A549 (cell line): ENCODE measurements at regions not wholly inside any gene's neighbourhood (a gene's known extent, or its start where the extent isn't known, plus 50 kb on each side); places are given as distances from the start of the nearest gene placed in this dataset.
A peak's percentile ranks its signal among the peaks of the same experiment; 100 is the strongest.

ENCODE experiments used
- ATAC-seq, 2 experiments: fragments of 200-7000 bp in 1 of 2; fragments of >200 bp in 1 of 2; cut with Nextera tagmentation in 1 of 2; cut with Tn5 transposase in 1 of 2; 3 replicates each; pipeline versions ENCODE4 v1.8.0 to v1.9.1; 2018 to 2020; ENCODE audit warnings: mild to moderate bottlenecking in 1 of 2, moderate library complexity in 1 of 2
- CTCF ChIA-PET: fragments of 300-600 bp; sonication (Branson Sonifier 250); formaldehyde crosslinking; extraction: SDS; loops from one replicate; lab custom pipeline; 2021; ENCODE audit warnings: antibody characterized with exemption, inconsistent platforms; lab: Yijun Ruan, JAX
- POLR2A ChIA-PET: fragments of 350-600 bp; formaldehyde crosslinking; extraction: SDS; loops from one replicate; lab custom pipeline; 2021; ENCODE audit warnings: antibody characterized with exemption, inconsistent platforms; lab: Yijun Ruan, JAX
- DNase-seq, 2 experiments: peaks; one replicate each; pipeline versions ENCODE4 v3.0.0 to v3.0.0-alpha.2; 2011 to 2016; ENCODE audit warnings: low read depth in 1 of 2, low spot score in 1 of 2
- FAIRE-seq: peaks from 2 replicates; lab custom pipeline; 2011; peaks lifted over from hg19 to GRCh38; lab: Jason Lieb, UNC
- H3K27ac ChIP-seq, 2 experiments: fragments of >200 bp; sonication (Bioruptor Twin); formaldehyde crosslinking; 3 replicates each; pipeline ENCODE4 v1.5.1; 2016 to 2017
- H3K4me1 ChIP-seq: fragments of >200 bp; sonication (Bioruptor Twin); formaldehyde crosslinking; 3 replicates; pipeline ENCODE4 v1.6.1; 2016
- H3K4me2 ChIP-seq: fragments of >200 bp; sonication (Bioruptor Twin); formaldehyde crosslinking; 3 replicates; pipeline ENCODE4 v1.6.1; 2016
- H3K4me3 ChIP-seq: fragments of >200 bp; sonication (Bioruptor Twin); formaldehyde crosslinking; 3 replicates; pipeline ENCODE4 v1.5.1; 2016
- H3K9me3 ChIP-seq: fragments of >200 bp; sonication (Bioruptor Twin); formaldehyde crosslinking; 3 replicates; pipeline ENCODE4 v1.6.1; 2016
- CHD2 ChIP-seq: fragments of 150-350 bp; IDR thresholded peaks from 2 replicates; pipeline ENCODE4 v1.6.1; 2014; ENCODE audit warnings: low read length; ENCODE audit not compliant: partially characterized antibody
- CHD4 ChIP-seq: fragments of 200-600 bp; sonication (generic); IDR thresholded peaks from 2 replicates; pipeline ENCODE4 v1.6.1; 2016; ENCODE audit warnings: antibody characterized with exemption, mild to moderate bottlenecking, borderline replicate concordance
- HOXA7 ChIP-seq: fragments of 250-450 bp; sonication (Bioruptor Pico); IDR thresholded peaks from 2 replicates; pipeline ENCODE4 v1.5.0; 2020; ENCODE audit warnings: mild to moderate bottlenecking, moderate library complexity
- KDM5A ChIP-seq: fragments of 200-600 bp; sonication (generic); IDR thresholded peaks from 2 replicates; pipeline ENCODE4 v1.6.1; 2016; ENCODE audit warnings: antibody characterized with exemption, mild to moderate bottlenecking
- MAZ ChIP-seq: fragments of 150-350 bp; IDR thresholded peaks from 2 replicates; pipeline ENCODE4 v1.6.1; 2014; ENCODE audit warnings: antibody characterized with exemption, low read depth, low read length, borderline replicate concordance
- MYC ChIP-seq: IDR thresholded peaks from 2 replicates; pipeline ENCODE4 v1.6.1; 2012; ENCODE audit warnings: mild to moderate bottlenecking, inconsistent platforms, low read length, improper control_type of control experiment, borderline replicate concordance
- NFE2L2 ChIP-seq: fragments of 150-350 bp; conservative IDR thresholded peaks from 2 replicates; pipeline ENCODE4 v1.6.1; 2014; ENCODE audit warnings: low read length
- RAD21 ChIP-seq, 2 experiments: fragments of >200 bp in 1 of 2; sonication (Bioruptor Twin) in 1 of 2; formaldehyde crosslinking in 1 of 2; IDR thresholded peaks in 1 of 2; conservative IDR thresholded peaks in 1 of 2; 2 replicates in 1 of 2; 3 replicates in 1 of 2; pipeline ENCODE4 v1.6.1; 2012 to 2018; ENCODE audit warnings: inconsistent platforms in 1 of 2
- RFX5 ChIP-seq: fragments of 450-650 bp; IDR thresholded peaks from 2 replicates; pipeline ENCODE4 v1.7.1; 2014; ENCODE audit warnings: antibody characterized with exemption, mild to moderate bottlenecking, moderate library complexity
- SMC3 ChIP-seq: fragments of >200 bp; sonication (Bioruptor Twin); formaldehyde crosslinking; IDR thresholded peaks from 3 replicates; pipeline ENCODE4 v1.6.1; 2018; ENCODE audit warnings: inconsistent platforms
- SREBF2 ChIP-seq: fragments of 450-650 bp; IDR thresholded peaks from 2 replicates; pipeline ENCODE4 v1.6.1; 2014; ENCODE audit warnings: mild to moderate bottlenecking, moderate library complexity
- WGBS: methylation state at CpG from one replicate; pipeline ENCODE4 v1.1.6; 2017; ENCODE audit errors: missing lambda C conversion rate; 5-methylcytosine and 5-hydroxymethylcytosine counted together
- TF ChIP-seq, protein P1 (sequence below): fragments of 250-450 bp; sonication (Bioruptor Pico); IDR thresholded peaks from 2 replicates; pipeline ENCODE4 v1.5.0; 2021; ENCODE audit warnings: mild to moderate bottlenecking, moderate library complexity, borderline replicate concordance
- TF ChIP-seq, protein P2 (sequence below): IDR thresholded peaks from 2 replicates; pipeline ENCODE4 v1.6.1; 2012; ENCODE audit warnings: low read depth, borderline replicate concordance
- TF ChIP-seq, protein P3 (sequence below): fragments of >200 bp; sonication (Bioruptor Twin); formaldehyde crosslinking; IDR thresholded peaks from 3 replicates; pipeline ENCODE4 v1.5.1; 2016
- TF ChIP-seq, protein P4 (sequence below): IDR thresholded peaks from 2 replicates; pipeline ENCODE4 v1.6.1; 2012
- TF ChIP-seq, protein P5 (sequence below): fragments of 150-350 bp; IDR thresholded peaks from 2 replicates; pipeline ENCODE4 v1.6.1; 2014; ENCODE audit warnings: low read depth, mild to moderate bottlenecking, low read length
- TF ChIP-seq, protein P6 (sequence below): fragments of >200 bp; sonication (Bioruptor Twin); formaldehyde crosslinking; IDR thresholded peaks from 2 replicates; pipeline ENCODE4 v1.6.1; 2016

DNA sequence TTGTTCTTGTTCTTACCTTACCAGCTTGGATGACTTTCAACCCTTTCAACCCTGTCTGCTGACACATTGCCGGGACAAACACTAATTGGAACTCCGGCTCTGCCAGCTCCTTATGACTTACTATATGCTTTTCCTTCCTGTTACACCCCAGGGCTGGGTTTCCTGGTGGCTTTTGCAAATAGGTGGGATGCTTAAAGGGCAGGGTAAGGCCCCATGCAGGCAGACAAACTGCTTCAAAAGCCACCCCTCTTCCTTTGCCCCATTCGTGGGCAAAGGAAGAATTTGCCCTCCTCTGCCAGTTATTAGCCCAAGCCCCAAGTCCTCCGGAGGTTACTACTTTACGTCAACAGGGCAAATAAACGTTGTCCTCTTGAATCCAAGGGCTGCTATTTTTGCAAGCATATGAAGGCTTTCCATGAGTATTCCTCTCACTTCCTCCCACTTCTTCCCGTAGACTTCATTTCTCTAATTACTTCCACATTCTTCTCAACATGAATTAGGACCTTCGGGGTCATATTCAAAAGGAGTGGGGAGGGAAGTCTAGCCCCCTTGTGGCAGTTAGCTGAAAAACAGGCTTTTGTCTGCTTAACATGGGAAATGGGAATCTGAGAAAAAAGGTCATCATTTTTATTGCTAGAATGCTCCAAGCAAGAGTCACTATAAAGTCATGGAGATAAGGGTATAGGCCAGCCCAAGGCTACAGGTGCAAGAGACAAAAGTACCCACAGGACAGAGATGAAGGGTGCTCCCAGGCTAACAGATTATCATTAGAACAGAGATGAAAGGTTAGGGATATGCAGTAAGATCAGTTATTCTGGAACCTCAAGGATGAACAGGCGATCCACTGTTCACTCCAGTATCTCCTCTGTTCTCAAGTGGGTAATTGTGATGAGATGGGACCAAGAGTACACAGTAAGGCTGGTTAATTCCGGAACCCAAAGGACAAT is 56.3 kb upstream of the FSTL1 start:
- ATAC-seq (peak; percentile 54 to 83; a peak in 4 of 6 replicates), DNase-seq (peak; percentile 40 to 46), FAIRE-seq (no peak)
- Histone ChIP-seq H3K4me2 (no peak overlapping the region), H3K4me3 (no peak overlapping the region), H3K4me1 (no peaks in the 10 kb centered on the region), H3K27ac (no peak overlapping the region), H3K9me3 (no peaks in the 10 kb centered on the region)
- WGBS, result 43% methylated on average over 10 of the region's 10 CpGs
- CTCF ChIA-PET, result interaction anchor here (0.6 to 7.4 kb wide), 9 partner anchors 10 to 89 kb away, joined by 3 to 64 read pairs (median 3); no protein-coding TSS in a partner anchor
- POLR2A ChIA-PET, result no interaction called here
- peak; percentile 64; the same call in 2 of the 3 replicates for TF ChIP-seq SMC3
- peak; percentile 51 to 56 for TF ChIP-seq RAD21 (conservative IDR thresholded peaks at IDR 0.05 in 1 of 2, IDR thresholded peaks at IDR 0.05 in 1 of 2)
- TF ChIP-seq, protein P1, sequence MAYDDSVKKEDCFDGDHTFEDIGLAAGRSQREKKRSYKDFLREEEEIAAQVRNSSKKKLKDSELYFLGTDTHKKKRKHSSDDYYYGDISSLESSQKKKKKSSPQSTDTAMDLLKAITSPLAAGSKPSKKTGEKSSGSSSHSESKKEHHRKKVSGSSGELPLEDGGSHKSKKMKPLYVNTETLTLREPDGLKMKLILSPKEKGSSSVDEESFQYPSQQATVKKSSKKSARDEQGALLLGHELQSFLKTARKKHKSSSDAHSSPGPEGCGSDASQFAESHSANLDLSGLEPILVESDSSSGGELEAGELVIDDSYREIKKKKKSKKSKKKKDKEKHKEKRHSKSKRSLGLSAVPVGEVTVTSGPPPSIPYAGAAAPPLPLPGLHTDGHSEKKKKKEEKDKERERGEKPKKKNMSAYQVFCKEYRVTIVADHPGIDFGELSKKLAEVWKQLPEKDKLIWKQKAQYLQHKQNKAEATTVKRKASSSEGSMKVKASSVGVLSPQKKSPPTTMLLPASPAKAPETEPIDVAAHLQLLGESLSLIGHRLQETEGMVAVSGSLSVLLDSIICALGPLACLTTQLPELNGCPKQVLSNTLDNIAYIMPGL (CRISPR knock-in tag), result no peak
- TF ChIP-seq NFE2L2, result no peak
- TF ChIP-seq MYC, result no peak
- TF ChIP-seq, protein P2, sequence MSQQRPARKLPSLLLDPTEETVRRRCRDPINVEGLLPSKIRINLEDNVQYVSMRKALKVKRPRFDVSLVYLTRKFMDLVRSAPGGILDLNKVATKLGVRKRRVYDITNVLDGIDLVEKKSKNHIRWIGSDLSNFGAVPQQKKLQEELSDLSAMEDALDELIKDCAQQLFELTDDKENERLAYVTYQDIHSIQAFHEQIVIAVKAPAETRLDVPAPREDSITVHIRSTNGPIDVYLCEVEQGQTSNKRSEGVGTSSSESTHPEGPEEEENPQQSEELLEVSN, result no peak
- TF ChIP-seq CHD4, result no peak
- no peak for TF ChIP-seq RFX5
- TF ChIP-seq, protein P3, sequence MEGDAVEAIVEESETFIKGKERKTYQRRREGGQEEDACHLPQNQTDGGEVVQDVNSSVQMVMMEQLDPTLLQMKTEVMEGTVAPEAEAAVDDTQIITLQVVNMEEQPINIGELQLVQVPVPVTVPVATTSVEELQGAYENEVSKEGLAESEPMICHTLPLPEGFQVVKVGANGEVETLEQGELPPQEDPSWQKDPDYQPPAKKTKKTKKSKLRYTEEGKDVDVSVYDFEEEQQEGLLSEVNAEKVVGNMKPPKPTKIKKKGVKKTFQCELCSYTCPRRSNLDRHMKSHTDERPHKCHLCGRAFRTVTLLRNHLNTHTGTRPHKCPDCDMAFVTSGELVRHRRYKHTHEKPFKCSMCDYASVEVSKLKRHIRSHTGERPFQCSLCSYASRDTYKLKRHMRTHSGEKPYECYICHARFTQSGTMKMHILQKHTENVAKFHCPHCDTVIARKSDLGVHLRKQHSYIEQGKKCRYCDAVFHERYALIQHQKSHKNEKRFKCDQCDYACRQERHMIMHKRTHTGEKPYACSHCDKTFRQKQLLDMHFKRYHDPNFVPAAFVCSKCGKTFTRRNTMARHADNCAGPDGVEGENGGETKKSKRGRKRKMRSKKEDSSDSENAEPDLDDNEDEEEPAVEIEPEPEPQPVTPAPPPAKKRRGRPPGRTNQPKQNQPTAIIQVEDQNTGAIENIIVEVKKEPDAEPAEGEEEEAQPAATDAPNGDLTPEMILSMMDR, result peak; percentile 61
- TF ChIP-seq, protein P4, sequence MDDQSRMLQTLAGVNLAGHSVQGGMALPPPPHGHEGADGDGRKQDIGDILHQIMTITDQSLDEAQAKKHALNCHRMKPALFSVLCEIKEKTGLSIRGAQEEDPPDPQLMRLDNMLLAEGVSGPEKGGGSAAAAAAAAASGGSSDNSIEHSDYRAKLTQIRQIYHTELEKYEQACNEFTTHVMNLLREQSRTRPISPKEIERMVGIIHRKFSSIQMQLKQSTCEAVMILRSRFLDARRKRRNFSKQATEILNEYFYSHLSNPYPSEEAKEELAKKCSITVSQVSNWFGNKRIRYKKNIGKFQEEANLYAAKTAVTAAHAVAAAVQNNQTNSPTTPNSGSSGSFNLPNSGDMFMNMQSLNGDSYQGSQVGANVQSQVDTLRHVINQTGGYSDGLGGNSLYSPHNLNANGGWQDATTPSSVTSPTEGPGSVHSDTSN, result no peak
- TF ChIP-seq HOXA7, result no peak
- TF ChIP-seq, protein P5, sequence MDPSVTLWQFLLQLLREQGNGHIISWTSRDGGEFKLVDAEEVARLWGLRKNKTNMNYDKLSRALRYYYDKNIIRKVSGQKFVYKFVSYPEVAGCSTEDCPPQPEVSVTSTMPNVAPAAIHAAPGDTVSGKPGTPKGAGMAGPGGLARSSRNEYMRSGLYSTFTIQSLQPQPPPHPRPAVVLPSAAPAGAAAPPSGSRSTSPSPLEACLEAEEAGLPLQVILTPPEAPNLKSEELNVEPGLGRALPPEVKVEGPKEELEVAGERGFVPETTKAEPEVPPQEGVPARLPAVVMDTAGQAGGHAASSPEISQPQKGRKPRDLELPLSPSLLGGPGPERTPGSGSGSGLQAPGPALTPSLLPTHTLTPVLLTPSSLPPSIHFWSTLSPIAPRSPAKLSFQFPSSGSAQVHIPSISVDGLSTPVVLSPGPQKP, result no peak
- TF ChIP-seq CHD2, result no peak
- TF ChIP-seq, protein P6, sequence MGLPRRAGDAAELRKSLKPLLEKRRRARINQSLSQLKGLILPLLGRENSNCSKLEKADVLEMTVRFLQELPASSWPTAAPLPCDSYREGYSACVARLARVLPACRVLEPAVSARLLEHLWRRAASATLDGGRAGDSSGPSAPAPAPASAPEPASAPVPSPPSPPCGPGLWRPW, result no peak
- TF ChIP-seq KDM5A, result no peak
- TF ChIP-seq SREBF2, result no peak
- no peak for TF ChIP-seq MAZ
